HL-60 (cell line): ENCODE measurements at regions not wholly inside any gene's neighbourhood (a gene's known extent, or its start where the extent isn't known, plus 50 kb on each side); places are given as distances from the start of the nearest gene placed in this dataset.

Source experiments
- DNase-seq, 2 experiments: peaks; one replicate each; pipeline ENCODE4 v3.0.0-alpha.2; 2010 to 2020; ENCODE audit warnings: low read depth in 1 of 2, low spot score in 1 of 2
- H3K27ac ChIP-seq: fragments of 250-450 bp; sonication (Bioruptor Pico); replicated peaks from 2 replicates; pipeline ENCODE4 v1.5.1; 2020; ENCODE audit warnings: mild to moderate bottlenecking, moderate library complexity
- H3K27me3 ChIP-seq: fragments of 250-450 bp; sonication (Bioruptor Pico); 2 replicates; pipeline ENCODE4 v1.5.1; 2021; ENCODE audit warnings: mild to moderate bottlenecking, moderate library complexity; ENCODE audit not compliant: insufficient read depth, poor library complexity, severe bottlenecking
- H3K4me3 ChIP-seq: replicated peaks from 2 replicates; pipeline ENCODE4 v1.5.1; 2011; ENCODE audit warnings: mild to moderate bottlenecking, control low read depth, low read length; ENCODE audit not compliant: insufficient read depth
- CTCF ChIP-seq: IDR thresholded peaks from one replicate; pipeline ENCODE4 v1.5.1; 2011; ENCODE audit warnings: low read length, control low read depth, inconsistent platforms; ENCODE audit not compliant: insufficient read depth
- GABPA ChIP-seq: IDR thresholded peaks from 2 replicates; pipeline ENCODE4 v1.6.1; 2012; ENCODE audit warnings: low read depth
- POLR2AphosphoS5 ChIP-seq: IDR thresholded peaks from 2 replicates; pipeline ENCODE4 v1.6.1; 2012; ENCODE audit warnings: low read depth
- REST ChIP-seq: IDR thresholded peaks from 2 replicates; pipeline ENCODE4 v1.6.1; 2012; ENCODE audit warnings: low read depth; ENCODE audit not compliant: insufficient replicate concordance
- SPI1 ChIP-seq: IDR thresholded peaks from 2 replicates; pipeline ENCODE4 v1.6.1; 2012; ENCODE audit warnings: low read depth, mild to moderate bottlenecking, borderline replicate concordance

DNA sequence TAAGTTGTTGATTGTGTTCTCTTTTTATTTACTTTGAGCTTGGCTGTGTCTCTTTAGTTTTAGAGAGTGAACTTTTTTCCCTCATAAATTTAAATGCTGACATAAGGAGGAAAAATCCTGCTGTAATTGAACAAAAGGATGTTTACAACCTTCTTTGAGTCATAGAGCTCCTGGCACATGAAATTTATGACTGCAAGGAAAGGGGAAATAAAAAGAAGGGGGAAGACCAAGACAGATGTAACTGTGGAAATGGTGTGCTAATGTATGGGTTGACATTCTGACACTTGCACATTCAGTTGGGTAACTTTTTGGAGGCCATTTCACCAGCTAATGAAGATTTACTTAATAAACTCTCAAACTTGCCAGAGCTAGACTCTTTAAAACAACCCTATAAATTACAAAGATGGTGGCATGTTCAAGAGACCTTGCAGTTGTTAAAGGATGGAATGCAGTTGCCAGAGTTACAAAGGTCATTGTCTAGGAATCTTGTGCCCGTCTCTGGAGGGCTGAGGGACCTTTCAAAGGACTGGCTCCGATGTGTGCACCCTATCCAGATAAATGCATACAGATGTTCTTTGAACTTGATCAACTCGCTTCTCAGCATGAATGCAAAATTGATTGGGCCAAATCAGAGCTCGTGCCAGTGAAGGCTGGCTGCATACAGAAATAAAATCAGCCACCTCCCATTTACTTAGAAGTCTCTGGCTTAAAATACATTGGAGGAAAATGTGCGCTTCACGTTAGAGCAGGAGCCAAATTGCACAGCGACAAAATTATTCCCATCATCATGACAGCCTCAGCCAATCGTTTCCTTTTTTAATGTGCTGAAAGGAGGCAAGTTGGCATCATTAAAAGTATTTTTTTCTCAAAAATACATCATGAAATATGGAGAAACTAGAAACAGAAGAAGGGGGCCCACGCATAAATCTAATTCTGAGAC lies 289.0 kb upstream of the XYLT1 start:
- TF ChIP-seq SPI1 (no peak), REST (no peak), POLR2AphosphoS5 (no peak), GABPA (no peak), CTCF (no peak)
- Histone ChIP-seq H3K27ac (no peak overlapping the region), H3K4me3 (no peak overlapping the region), H3K27me3 (no peaks in the 10 kb centered on the region)
- DNase-seq = no peak

DNA sequence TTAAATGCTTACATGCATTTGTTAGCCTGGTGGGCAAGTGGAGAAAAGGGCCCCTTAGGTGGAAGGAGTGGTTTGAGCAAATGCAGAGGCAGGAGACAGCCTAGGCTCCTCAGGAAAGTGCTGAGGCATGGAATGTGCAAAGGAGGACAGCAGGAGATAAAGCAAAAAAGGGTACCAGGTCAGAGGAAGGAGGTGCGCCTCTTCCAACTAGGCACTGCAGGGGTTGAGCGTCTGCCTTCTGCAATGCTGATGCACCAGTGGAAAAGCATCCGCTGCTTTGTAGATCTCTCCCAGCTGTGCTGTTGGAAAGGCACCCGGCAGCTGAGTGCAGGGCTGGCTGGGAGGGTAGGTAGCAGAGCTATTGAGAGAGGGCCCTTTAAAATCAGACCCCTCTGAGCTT lies 287.0 kb upstream of the XYLT1 start:
- no peak for TF ChIP-seq POLR2AphosphoS5
- no peak for TF ChIP-seq REST
- TF ChIP-seq SPI1 = no peak
- TF ChIP-seq GABPA = no peak
- no peak for TF ChIP-seq CTCF
- H3K4me3 ChIP-seq = no peak overlapping the region
- no peak for DNase-seq
- no peak overlapping the region for H3K27ac ChIP-seq
- H3K27me3 ChIP-seq = no peaks in the 10 kb centered on the region

DNA sequence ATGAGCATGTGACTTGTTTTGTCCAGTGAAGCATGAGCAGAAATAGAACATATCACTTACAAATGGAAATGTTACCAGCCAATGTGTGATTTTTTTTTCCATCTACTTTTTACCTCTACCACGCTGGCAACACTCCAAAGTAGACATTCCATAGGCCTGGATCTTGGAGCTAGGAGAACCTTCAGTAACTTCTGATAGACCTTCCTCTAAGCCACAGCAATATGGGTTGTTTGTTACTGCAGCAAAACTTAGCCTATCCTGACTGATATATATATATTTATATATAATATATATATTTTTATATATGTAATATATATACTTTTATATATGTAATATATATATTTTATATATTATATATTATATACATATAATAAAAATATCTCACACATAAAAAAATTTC lies 284.4 kb upstream of the XYLT1 start:
- TF ChIP-seq POLR2AphosphoS5 (no peak), SPI1 (no peak), REST (no peak)
- H3K27ac ChIP-seq = no peak overlapping the region
- no peak overlapping the region for H3K4me3 ChIP-seq
- no peak for DNase-seq
- no peaks in the 10 kb centered on the region for H3K27me3 ChIP-seq
